SK-N-SH treated with all-trans-retinoic acid at 6 μM for 48 hours (cell line): ENCODE measurements at regions not wholly inside any gene's neighbourhood (a gene's known extent, or its start where the extent isn't known, plus 50 kb on each side); places are given as distances from the start of the nearest gene placed in this dataset.

Source experiments
- ATAC-seq: fragments of 200-7000 bp; cut with Tn5 transposase; 3 replicates; pipeline ENCODE4 v1.9.1; 2020; ENCODE audit warnings: mild to moderate bottlenecking, moderate library complexity
- ARNTL ChIP-seq: fragments of 450-650 bp; formaldehyde crosslinking; IDR thresholded peaks from 2 replicates; pipeline ENCODE4 v1.5.0; 2020; ENCODE audit warnings: low read depth, mild to moderate bottlenecking, moderate library complexity, borderline replicate concordance
- BACH2 ChIP-seq: fragments of 250-450 bp; sonication (Bioruptor Pico); IDR thresholded peaks from 2 replicates; pipeline ENCODE4 v1.9.0; 2021; ENCODE audit warnings: mild to moderate bottlenecking, borderline replicate concordance
- ESRRG ChIP-seq: fragments of 250-450 bp; sonication (Bioruptor Pico); IDR thresholded peaks from 2 replicates; pipeline ENCODE4 v1.6.1; 2021; ENCODE audit warnings: mild to moderate bottlenecking
- GLIS3 ChIP-seq: fragments of 250-450 bp; sonication (Bioruptor Pico); IDR thresholded peaks from 2 replicates; pipeline ENCODE4 v1.5.0; 2020; ENCODE audit warnings: mild to moderate bottlenecking, moderate library complexity
- ISL1 ChIP-seq: fragments of 250-450 bp; sonication (Bioruptor Pico); IDR thresholded peaks from 2 replicates; pipeline ENCODE4 v2.1.2; 2022; ENCODE audit warnings: mild to moderate bottlenecking, moderate library complexity
- OSR1 ChIP-seq: fragments of 250-450 bp; sonication (Bioruptor Pico); IDR thresholded peaks from 2 replicates; pipeline ENCODE4 v1.8.0; 2022; ENCODE audit warnings: moderate library complexity, mild to moderate bottlenecking, inconsistent platforms
- PPARA ChIP-seq: fragments of 250-450 bp; sonication (Bioruptor Pico); IDR thresholded peaks from 2 replicates; pipeline ENCODE4 v1.5.0; 2020; ENCODE audit warnings: mild to moderate bottlenecking, borderline replicate concordance
- RARB ChIP-seq: fragments of 250-450 bp; sonication (Bioruptor Pico); IDR thresholded peaks from 2 replicates; pipeline ENCODE4 v1.8.0; 2021; ENCODE audit warnings: mild to moderate bottlenecking, moderate library complexity
- SNAI2 ChIP-seq: fragments of 250-450 bp; sonication (Bioruptor Pico); IDR thresholded peaks from 2 replicates; pipeline ENCODE4 v1.5.0; 2020; ENCODE audit warnings: mild to moderate bottlenecking, moderate library complexity
- TCF4 ChIP-seq: fragments of 250-450 bp; sonication (Bioruptor Pico); IDR thresholded peaks from 2 replicates; pipeline ENCODE4 v1.8.0; 2021; ENCODE audit warnings: mild to moderate bottlenecking, moderate library complexity, borderline replicate concordance
- TOX ChIP-seq: fragments of 250-450 bp; sonication (Bioruptor Pico); IDR thresholded peaks from 2 replicates; pipeline ENCODE4 v1.8.0; 2021; ENCODE audit warnings: mild to moderate bottlenecking, moderate library complexity, borderline replicate concordance
- ZFP3 ChIP-seq: fragments of 250-450 bp; sonication (Bioruptor Pico); IDR thresholded peaks from 2 replicates; pipeline ENCODE4 v1.5.0; 2020; ENCODE audit warnings: mild to moderate bottlenecking, moderate library complexity
- ZFP30 ChIP-seq: fragments of 450-650 bp; formaldehyde crosslinking; IDR thresholded peaks from 2 replicates; pipeline ENCODE4 v1.5.0; 2022; ENCODE audit warnings: mild to moderate bottlenecking, moderate library complexity
- ZNF565 ChIP-seq: fragments of 450-650 bp; formaldehyde crosslinking; conservative IDR thresholded peaks from 2 replicates; pipeline ENCODE4 v1.5.0; 2020; ENCODE audit warnings: low read depth, mild to moderate bottlenecking, moderate library complexity
- ZNF70 ChIP-seq: fragments of 450-650 bp; formaldehyde crosslinking; IDR thresholded peaks from 2 replicates; pipeline ENCODE4 v1.5.0; 2020; ENCODE audit warnings: mild to moderate bottlenecking, moderate library complexity
- ZNF8 ChIP-seq: fragments of 450-650 bp; formaldehyde crosslinking; IDR thresholded peaks from 2 replicates; pipeline ENCODE4 v1.5.0; 2020; ENCODE audit warnings: mild to moderate bottlenecking, moderate library complexity
- TF ChIP-seq, protein P1 (sequence below): fragments of 250-450 bp; sonication (Bioruptor Pico); IDR thresholded peaks from 2 replicates; pipeline ENCODE4 v1.8.0; 2020; ENCODE audit warnings: mild to moderate bottlenecking, moderate library complexity, borderline replicate concordance
- TF ChIP-seq, protein P2 (sequence below): fragments of 250-450 bp; sonication (Bioruptor Pico); IDR thresholded peaks from 2 replicates; pipeline ENCODE4 v1.5.1; 2020; ENCODE audit warnings: low read depth, mild to moderate bottlenecking, moderate library complexity
- TF ChIP-seq, protein P3 (sequence below): fragments of 250-450 bp; sonication (Bioruptor Pico); IDR thresholded peaks from 2 replicates; pipeline ENCODE4 v1.8.0; 2021; ENCODE audit warnings: low read depth, mild to moderate bottlenecking, moderate library complexity, borderline replicate concordance
- TF ChIP-seq, protein P4 (sequence below): fragments of 250-450 bp; sonication (Bioruptor Pico); IDR thresholded peaks from 2 replicates; pipeline ENCODE4 v1.5.1; 2021; ENCODE audit warnings: mild to moderate bottlenecking, moderate library complexity
- TF ChIP-seq, protein P5 (sequence below): fragments of 250-450 bp; sonication (Bioruptor Pico); IDR thresholded peaks from 2 replicates; pipeline ENCODE4 v1.5.0; 2020; ENCODE audit warnings: mild to moderate bottlenecking, moderate library complexity

DNA sequence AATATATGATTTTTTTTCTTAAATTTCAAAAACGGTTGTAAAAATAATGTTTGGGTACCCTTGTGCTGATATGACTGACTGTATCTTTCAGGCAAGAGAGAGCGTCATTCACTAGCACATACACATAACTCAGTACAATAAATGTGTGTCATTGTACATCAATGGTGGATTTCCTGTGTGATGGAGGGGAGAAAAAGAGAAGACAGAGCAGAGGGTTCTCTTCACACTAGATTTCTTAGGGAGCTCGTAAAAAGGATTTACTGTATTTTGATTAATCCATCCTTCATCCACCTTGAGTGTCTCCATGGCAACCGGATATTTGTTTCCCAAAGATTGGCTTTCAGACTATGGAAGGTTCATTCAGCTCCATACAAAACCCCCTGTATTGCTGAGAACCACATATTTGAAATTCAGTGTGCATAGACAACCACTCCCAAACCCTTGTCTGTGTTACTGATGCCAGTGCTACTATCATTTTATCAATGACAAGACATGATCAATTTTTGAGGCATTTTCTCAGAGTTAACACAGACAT, 150.6 kb downstream of the AKR1D1 start:
- no peak for ATAC-seq
- TF ChIP-seq TCF4 (CRISPR knock-in tag) (no peak), ARNTL (CRISPR knock-in tag) (no peak), ZNF565 (CRISPR knock-in tag) (no peak), ZFP30 (CRISPR knock-in tag) (no peak), PPARA (CRISPR knock-in tag) (no peak), GLIS3 (CRISPR knock-in tag) (no peak), ISL1 (CRISPR knock-in tag) (no peak), RARB (CRISPR knock-in tag) (no peak), ZNF8 (CRISPR knock-in tag) (no peak), SNAI2 (CRISPR knock-in tag) (no peak), TOX (no peak), OSR1 (CRISPR knock-in tag) (no peak), ZFP3 (CRISPR knock-in tag) (no peak), BACH2 (no peak), ESRRG (CRISPR knock-in tag) (no peak)
- TF ChIP-seq, protein P1, sequence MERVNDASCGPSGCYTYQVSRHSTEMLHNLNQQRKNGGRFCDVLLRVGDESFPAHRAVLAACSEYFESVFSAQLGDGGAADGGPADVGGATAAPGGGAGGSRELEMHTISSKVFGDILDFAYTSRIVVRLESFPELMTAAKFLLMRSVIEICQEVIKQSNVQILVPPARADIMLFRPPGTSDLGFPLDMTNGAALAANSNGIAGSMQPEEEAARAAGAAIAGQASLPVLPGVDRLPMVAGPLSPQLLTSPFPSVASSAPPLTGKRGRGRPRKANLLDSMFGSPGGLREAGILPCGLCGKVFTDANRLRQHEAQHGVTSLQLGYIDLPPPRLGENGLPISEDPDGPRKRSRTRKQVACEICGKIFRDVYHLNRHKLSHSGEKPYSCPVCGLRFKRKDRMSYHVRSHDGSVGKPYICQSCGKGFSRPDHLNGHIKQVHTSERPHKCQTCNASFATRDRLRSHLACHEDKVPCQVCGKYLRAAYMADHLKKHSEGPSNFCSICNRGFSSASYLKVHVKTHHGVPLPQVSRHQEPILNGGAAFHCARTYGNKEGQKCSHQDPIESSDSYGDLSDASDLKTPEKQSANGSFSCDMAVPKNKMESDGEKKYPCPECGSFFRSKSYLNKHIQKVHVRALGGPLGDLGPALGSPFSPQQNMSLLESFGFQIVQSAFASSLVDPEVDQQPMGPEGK, result no peak
- TF ChIP-seq, protein P2, sequence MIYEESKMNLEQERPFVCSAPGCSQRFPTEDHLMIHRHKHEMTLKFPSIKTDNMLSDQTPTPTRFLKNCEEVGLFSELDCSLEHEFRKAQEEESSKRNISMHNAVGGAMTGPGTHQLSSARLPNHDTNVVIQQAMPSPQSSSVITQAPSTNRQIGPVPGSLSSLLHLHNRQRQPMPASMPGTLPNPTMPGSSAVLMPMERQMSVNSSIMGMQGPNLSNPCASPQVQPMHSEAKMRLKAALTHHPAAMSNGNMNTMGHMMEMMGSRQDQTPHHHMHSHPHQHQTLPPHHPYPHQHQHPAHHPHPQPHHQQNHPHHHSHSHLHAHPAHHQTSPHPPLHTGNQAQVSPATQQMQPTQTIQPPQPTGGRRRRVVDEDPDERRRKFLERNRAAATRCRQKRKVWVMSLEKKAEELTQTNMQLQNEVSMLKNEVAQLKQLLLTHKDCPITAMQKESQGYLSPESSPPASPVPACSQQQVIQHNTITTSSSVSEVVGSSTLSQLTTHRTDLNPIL (CRISPR knock-in tag), result no peak
- TF ChIP-seq, protein P3, sequence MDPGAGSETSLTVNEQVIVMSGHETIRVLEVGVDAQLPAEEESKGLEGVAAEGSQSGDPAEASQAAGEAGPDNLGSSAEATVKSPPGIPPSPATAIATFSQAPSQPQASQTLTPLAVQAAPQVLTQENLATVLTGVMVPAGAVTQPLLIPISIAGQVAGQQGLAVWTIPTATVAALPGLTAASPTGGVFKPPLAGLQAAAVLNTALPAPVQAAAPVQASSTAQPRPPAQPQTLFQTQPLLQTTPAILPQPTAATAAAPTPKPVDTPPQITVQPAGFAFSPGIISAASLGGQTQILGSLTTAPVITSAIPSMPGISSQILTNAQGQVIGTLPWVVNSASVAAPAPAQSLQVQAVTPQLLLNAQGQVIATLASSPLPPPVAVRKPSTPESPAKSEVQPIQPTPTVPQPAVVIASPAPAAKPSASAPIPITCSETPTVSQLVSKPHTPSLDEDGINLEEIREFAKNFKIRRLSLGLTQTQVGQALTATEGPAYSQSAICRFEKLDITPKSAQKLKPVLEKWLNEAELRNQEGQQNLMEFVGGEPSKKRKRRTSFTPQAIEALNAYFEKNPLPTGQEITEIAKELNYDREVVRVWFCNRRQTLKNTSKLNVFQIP (CRISPR knock-in tag), result no peak
- TF ChIP-seq, protein P4, sequence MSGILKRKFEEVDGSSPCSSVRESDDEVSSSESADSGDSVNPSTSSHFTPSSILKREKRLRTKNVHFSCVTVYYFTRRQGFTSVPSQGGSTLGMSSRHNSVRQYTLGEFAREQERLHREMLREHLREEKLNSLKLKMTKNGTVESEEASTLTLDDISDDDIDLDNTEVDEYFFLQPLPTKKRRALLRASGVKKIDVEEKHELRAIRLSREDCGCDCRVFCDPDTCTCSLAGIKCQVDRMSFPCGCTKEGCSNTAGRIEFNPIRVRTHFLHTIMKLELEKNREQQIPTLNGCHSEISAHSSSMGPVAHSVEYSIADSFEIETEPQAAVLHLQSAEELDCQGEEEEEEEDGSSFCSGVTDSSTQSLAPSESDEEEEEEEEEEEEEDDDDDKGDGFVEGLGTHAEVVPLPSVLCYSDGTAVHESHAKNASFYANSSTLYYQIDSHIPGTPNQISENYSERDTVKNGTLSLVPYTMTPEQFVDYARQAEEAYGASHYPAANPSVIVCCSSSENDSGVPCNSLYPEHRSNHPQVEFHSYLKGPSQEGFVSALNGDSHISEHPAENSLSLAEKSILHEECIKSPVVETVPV (CRISPR knock-in tag), result no peak
- TF ChIP-seq, protein P5, sequence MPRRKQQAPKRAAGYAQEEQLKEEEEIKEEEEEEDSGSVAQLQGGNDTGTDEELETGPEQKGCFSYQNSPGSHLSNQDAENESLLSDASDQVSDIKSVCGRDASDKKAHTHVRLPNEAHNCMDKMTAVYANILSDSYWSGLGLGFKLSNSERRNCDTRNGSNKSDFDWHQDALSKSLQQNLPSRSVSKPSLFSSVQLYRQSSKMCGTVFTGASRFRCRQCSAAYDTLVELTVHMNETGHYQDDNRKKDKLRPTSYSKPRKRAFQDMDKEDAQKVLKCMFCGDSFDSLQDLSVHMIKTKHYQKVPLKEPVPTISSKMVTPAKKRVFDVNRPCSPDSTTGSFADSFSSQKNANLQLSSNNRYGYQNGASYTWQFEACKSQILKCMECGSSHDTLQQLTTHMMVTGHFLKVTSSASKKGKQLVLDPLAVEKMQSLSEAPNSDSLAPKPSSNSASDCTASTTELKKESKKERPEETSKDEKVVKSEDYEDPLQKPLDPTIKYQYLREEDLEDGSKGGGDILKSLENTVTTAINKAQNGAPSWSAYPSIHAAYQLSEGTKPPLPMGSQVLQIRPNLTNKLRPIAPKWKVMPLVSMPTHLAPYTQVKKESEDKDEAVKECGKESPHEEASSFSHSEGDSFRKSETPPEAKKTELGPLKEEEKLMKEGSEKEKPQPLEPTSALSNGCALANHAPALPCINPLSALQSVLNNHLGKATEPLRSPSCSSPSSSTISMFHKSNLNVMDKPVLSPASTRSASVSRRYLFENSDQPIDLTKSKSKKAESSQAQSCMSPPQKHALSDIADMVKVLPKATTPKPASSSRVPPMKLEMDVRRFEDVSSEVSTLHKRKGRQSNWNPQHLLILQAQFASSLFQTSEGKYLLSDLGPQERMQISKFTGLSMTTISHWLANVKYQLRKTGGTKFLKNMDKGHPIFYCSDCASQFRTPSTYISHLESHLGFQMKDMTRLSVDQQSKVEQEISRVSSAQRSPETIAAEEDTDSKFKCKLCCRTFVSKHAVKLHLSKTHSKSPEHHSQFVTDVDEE (CRISPR knock-in tag), result no peak
- TF ChIP-seq, all 23 proteins: peak for 0

DNA sequence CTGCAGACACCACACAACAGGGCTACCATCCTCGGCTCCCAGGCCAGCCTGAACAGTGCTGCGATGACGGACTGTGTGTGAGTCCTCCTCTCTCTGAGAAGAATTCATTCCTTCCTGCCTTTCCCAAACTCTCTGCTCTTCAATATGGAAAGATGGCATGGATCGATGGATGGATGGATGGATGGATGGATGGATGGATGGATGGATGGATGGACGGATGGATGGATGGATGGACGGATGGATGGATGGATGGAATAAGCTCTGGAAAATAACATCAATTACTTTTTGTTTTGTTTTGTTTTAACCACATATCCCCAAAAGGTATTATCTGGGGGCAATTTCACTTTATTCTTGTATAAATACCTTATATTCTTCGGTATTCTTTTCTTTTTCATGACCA, 151.9 kb downstream of the AKR1D1 start:
- no peak for ATAC-seq
- TF ChIP-seq, protein P1, result no peak
- no peak for TF ChIP-seq ESRRG (CRISPR knock-in tag)
- no peak for TF ChIP-seq PPARA (CRISPR knock-in tag)
- no peak for TF ChIP-seq ARNTL (CRISPR knock-in tag)
- no peak for TF ChIP-seq TOX
- TF ChIP-seq ZFP3 (CRISPR knock-in tag), result no peak
- TF ChIP-seq, protein P5 (CRISPR knock-in tag), result no peak
- no peak for TF ChIP-seq ZFP30 (CRISPR knock-in tag)
- TF ChIP-seq ZNF70, result no peak
- TF ChIP-seq, protein P4 (CRISPR knock-in tag), result no peak
- no peak for TF ChIP-seq BACH2
- no peak for TF ChIP-seq ZNF8 (CRISPR knock-in tag)
- no peak for TF ChIP-seq ZNF565 (CRISPR knock-in tag)
- TF ChIP-seq ISL1 (CRISPR knock-in tag), result no peak
